ENCODE measurements at regions not wholly inside any gene's neighbourhood (a gene's known extent, or its start where the extent isn't known, plus 50 kb on each side); places are given as distances from the start of the nearest gene placed in this dataset.

DNA sequence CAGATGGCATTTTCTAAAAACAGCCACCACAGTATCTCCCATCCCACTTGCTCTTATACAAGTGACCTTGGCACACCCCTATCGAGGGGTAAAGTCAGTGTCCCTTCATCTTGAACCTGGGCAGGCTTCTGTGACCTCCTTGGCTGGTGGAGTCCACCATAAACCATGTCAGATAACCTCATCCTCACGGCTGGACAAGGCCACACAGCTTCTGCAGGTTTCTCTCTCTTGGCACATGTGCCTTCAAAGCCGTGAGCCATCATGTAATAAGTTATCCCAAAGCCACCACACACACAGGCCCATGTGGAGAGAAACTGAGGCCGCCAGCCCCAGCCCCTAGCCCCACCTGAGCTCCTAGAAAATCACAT, 105.4 kb downstream of the SNX5 start:
- TF ChIP-seq, protein P1, sequence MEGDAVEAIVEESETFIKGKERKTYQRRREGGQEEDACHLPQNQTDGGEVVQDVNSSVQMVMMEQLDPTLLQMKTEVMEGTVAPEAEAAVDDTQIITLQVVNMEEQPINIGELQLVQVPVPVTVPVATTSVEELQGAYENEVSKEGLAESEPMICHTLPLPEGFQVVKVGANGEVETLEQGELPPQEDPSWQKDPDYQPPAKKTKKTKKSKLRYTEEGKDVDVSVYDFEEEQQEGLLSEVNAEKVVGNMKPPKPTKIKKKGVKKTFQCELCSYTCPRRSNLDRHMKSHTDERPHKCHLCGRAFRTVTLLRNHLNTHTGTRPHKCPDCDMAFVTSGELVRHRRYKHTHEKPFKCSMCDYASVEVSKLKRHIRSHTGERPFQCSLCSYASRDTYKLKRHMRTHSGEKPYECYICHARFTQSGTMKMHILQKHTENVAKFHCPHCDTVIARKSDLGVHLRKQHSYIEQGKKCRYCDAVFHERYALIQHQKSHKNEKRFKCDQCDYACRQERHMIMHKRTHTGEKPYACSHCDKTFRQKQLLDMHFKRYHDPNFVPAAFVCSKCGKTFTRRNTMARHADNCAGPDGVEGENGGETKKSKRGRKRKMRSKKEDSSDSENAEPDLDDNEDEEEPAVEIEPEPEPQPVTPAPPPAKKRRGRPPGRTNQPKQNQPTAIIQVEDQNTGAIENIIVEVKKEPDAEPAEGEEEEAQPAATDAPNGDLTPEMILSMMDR (IDR thresholded peaks at IDR 0.05 in 2 of 3, conservative IDR thresholded peaks at IDR 0.05 in 1 of 3; ENCODE audit: borderline replicate concordance in 1 of 3, insufficient read depth in 1 of 3, low read depth in 2 of 3, low read length in 2 of 3): no peak
- TF ChIP-seq RAD21 (IDR thresholded peaks at IDR 0.05; ENCODE audit: low read depth) (no peak), ATF3 (IDR thresholded peaks at IDR 0.05) (no peak), REST (IDR thresholded peaks at IDR 0.05; ENCODE audit: low read depth) (no peak), POLR2A (IDR thresholded peaks at IDR 0.05; ENCODE audit: borderline replicate concordance, extremely low read depth, insufficient read depth, insufficient read length) (no peak), POLR2AphosphoS5 (IDR thresholded peaks at IDR 0.05; ENCODE audit: low read depth, low read length) (no peak), ZNF274 (IDR thresholded peaks at IDR 0.05; ENCODE audit: low read depth, low read length) (no peak), FOSL1 (IDR thresholded peaks at IDR 0.05; ENCODE audit: low read depth) (no peak), ZFX (IDR thresholded peaks at IDR 0.05) (no peak), EZH2 (IDR thresholded peaks at IDR 0.05) (no peak), JUND (IDR thresholded peaks at IDR 0.05) (no peak)
- TF ChIP-seq, protein P2, sequence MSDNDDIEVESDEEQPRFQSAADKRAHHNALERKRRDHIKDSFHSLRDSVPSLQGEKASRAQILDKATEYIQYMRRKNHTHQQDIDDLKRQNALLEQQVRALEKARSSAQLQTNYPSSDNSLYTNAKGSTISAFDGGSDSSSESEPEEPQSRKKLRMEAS (IDR thresholded peaks at IDR 0.05): no peak
- TF ChIP-seq, protein P3, sequence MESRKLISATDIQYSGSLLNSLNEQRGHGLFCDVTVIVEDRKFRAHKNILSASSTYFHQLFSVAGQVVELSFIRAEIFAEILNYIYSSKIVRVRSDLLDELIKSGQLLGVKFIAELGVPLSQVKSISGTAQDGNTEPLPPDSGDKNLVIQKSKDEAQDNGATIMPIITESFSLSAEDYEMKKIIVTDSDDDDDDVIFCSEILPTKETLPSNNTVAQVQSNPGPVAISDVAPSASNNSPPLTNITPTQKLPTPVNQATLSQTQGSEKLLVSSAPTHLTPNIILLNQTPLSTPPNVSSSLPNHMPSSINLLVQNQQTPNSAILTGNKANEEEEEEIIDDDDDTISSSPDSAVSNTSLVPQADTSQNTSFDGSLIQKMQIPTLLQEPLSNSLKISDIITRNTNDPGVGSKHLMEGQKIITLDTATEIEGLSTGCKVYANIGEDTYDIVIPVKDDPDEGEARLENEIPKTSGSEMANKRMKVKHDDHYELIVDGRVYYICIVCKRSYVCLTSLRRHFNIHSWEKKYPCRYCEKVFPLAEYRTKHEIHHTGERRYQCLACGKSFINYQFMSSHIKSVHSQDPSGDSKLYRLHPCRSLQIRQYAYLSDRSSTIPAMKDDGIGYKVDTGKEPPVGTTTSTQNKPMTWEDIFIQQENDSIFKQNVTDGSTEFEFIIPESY (IDR thresholded peaks at IDR 0.05; ENCODE audit: extremely low read depth, insufficient replicate concordance, low read length): no peak

Data from HCT116 (cell line).